HEK293 (cell line): ENCODE measurements at regions not wholly inside any gene's neighbourhood (a gene's known extent, or its start where the extent isn't known, plus 50 kb on each side); places are given as distances from the start of the nearest gene placed in this dataset.

ENCODE experiments used
- KLF8 ChIP-seq: fragments of 450-650 bp; formaldehyde crosslinking; IDR thresholded peaks from 2 replicates; pipeline ENCODE4 v1.5.1; 2016; ENCODE audit warnings: missing biosample characterization, missing genetic modification characterization
- ZNF146 ChIP-seq: fragments of 450-650 bp; formaldehyde crosslinking; IDR thresholded peaks from 2 replicates; pipeline ENCODE4 v1.5.1; 2016; ENCODE audit warnings: missing biosample characterization, missing genetic modification characterization
- ZNF23 ChIP-seq: fragments of 450-650 bp; formaldehyde crosslinking; IDR thresholded peaks from 2 replicates; pipeline ENCODE4 v1.5.1; 2016; ENCODE audit warnings: missing biosample characterization, missing genetic modification characterization, borderline replicate concordance
- ZNF274 ChIP-seq, 2 experiments: fragments of 200-500 bp in 1 of 2; fragments of 450-650 bp in 1 of 2; sonication (Bioruptor generic) in 1 of 2; formaldehyde crosslinking in 1 of 2; IDR thresholded peaks; 2 replicates each; pipeline versions ENCODE4 v1.5.1 to v1.6.1; 2014 to 2016; ENCODE audit warnings: borderline replicate concordance in 1 of 2, inconsistent platforms in 1 of 2, low read length in 1 of 2, missing biosample characterization in 1 of 2, missing genetic modification characterization in 1 of 2
- ZNF423 ChIP-seq: fragments of 450-650 bp; formaldehyde crosslinking; IDR thresholded peaks from 2 replicates; pipeline ENCODE4 v1.5.1; 2016; ENCODE audit warnings: missing biosample characterization, missing genetic modification characterization
- ZNF433 ChIP-seq: fragments of 450-650 bp; formaldehyde crosslinking; IDR thresholded peaks from 2 replicates; pipeline ENCODE4 v1.5.1; 2016; ENCODE audit warnings: missing biosample characterization, missing genetic modification characterization, low read depth
- ZNF777 ChIP-seq: fragments of 450-650 bp; formaldehyde crosslinking; IDR thresholded peaks from 2 replicates; pipeline ENCODE4 v1.5.1; 2017; ENCODE audit warnings: missing biosample characterization, missing genetic modification characterization, borderline replicate concordance
- TF ChIP-seq, protein P1 (sequence below): fragments of 450-650 bp; formaldehyde crosslinking; IDR thresholded peaks from 2 replicates; pipeline ENCODE4 v1.5.1; 2016; ENCODE audit warnings: missing biosample characterization, missing genetic modification characterization
- TF ChIP-seq, protein P2 (sequence below): fragments of 450-650 bp; formaldehyde crosslinking; conservative IDR thresholded peaks from 2 replicates; pipeline ENCODE4 v1.5.1; 2016; ENCODE audit warnings: low read depth, missing biosample characterization, missing genetic modification characterization
- TF ChIP-seq, protein P3 (sequence below): fragments of 450-650 bp; formaldehyde crosslinking; IDR thresholded peaks from 2 replicates; pipeline ENCODE4 v1.5.1; 2016; ENCODE audit warnings: missing biosample characterization, missing genetic modification characterization

DNA sequence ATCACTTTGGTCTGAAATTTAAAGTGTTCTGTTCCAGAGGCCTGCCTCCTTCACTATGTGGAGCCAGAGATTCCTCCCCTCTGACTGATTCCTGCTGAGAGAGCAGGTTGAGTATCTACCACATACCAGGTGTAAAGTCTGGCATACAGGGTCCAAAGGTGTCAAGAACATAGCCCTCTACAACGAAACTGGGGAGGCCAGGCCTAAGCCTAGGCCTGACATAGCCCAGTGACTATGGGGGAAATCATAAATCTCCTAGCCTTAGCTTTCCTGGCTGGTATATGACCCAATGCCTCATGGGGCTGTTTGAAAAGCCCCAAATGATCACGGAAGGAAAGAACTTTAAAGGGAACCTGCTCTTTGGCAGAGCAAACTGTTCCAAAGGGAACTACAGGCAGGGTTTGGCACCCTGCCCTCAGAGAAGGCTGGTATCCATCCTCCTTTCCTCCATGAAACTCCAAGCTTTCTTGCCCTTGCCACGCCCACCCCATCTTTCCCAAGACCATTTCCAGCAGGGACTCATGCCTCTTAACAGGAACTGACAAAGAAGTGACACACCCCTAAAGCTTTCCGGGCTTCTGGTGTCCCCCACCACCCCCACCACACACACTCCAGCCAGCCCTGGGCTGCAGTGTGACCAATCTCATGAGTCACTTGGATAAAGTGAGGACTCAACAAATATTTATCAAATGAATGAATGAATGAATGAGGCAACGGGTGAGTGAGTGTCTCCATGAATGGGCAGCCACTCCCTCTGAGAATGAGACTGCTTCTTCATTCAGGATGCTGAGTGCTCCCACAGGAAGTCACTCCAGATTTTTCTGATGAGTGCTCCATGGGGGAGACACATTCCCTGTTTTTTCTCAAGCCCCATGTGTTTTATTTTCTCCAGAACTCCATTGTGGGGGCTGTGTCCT lies 93.3 kb upstream of the CALM2 start:
- TF ChIP-seq, protein P1, sequence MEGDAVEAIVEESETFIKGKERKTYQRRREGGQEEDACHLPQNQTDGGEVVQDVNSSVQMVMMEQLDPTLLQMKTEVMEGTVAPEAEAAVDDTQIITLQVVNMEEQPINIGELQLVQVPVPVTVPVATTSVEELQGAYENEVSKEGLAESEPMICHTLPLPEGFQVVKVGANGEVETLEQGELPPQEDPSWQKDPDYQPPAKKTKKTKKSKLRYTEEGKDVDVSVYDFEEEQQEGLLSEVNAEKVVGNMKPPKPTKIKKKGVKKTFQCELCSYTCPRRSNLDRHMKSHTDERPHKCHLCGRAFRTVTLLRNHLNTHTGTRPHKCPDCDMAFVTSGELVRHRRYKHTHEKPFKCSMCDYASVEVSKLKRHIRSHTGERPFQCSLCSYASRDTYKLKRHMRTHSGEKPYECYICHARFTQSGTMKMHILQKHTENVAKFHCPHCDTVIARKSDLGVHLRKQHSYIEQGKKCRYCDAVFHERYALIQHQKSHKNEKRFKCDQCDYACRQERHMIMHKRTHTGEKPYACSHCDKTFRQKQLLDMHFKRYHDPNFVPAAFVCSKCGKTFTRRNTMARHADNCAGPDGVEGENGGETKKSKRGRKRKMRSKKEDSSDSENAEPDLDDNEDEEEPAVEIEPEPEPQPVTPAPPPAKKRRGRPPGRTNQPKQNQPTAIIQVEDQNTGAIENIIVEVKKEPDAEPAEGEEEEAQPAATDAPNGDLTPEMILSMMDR, result no peak
- TF ChIP-seq ZNF423 (tag by site-specific recombination) (no peak), ZNF433 (tag by site-specific recombination) (no peak), ZNF23 (tag by site-specific recombination) (no peak), ZNF146 (tag by site-specific recombination) (no peak), ZNF777 (tag by site-specific recombination) (no peak), ZNF274 (IDR thresholded peaks at IDR 0.05; ENCODE audit: low read length) (no peak), ZNF274 (tag by site-specific recombination; IDR thresholded peaks at IDR 0.05; ENCODE audit: borderline replicate concordance) (no peak), KLF8 (no peak)
- TF ChIP-seq, protein P2, sequence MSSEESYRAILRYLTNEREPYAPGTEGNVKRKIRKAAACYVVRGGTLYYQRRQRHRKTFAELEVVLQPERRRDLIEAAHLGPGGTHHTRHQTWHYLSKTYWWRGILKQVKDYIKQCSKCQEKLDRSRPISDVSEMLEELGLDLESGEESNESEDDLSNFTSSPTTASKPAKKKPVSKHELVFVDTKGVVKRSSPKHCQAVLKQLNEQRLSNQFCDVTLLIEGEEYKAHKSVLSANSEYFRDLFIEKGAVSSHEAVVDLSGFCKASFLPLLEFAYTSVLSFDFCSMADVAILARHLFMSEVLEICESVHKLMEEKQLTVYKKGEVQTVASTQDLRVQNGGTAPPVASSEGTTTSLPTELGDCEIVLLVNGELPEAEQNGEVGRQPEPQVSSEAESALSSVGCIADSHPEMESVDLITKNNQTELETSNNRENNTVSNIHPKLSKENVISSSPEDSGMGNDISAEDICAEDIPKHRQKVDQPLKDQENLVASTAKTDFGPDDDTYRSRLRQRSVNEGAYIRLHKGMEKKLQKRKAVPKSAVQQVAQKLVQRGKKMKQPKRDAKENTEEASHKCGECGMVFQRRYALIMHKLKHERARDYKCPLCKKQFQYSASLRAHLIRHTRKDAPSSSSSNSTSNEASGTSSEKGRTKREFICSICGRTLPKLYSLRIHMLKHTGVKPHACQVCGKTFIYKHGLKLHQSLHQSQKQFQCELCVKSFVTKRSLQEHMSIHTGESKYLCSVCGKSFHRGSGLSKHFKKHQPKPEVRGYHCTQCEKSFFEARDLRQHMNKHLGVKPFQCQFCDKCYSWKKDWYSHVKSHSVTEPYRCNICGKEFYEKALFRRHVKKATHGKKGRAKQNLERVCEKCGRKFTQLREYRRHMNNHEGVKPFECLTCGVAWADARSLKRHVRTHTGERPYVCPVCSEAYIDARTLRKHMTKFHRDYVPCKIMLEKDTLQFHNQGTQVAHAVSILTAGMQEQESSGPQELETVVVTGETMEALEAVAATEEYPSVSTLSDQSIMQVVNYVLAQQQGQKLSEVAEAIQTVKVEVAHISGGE (tag by site-specific recombination), result no peak
- TF ChIP-seq, protein P3, sequence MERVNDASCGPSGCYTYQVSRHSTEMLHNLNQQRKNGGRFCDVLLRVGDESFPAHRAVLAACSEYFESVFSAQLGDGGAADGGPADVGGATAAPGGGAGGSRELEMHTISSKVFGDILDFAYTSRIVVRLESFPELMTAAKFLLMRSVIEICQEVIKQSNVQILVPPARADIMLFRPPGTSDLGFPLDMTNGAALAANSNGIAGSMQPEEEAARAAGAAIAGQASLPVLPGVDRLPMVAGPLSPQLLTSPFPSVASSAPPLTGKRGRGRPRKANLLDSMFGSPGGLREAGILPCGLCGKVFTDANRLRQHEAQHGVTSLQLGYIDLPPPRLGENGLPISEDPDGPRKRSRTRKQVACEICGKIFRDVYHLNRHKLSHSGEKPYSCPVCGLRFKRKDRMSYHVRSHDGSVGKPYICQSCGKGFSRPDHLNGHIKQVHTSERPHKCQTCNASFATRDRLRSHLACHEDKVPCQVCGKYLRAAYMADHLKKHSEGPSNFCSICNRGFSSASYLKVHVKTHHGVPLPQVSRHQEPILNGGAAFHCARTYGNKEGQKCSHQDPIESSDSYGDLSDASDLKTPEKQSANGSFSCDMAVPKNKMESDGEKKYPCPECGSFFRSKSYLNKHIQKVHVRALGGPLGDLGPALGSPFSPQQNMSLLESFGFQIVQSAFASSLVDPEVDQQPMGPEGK, result no peak
